T-cell (primary cell): ENCODE measurements at regions not wholly inside any gene's neighbourhood (a gene's known extent, or its start where the extent isn't known, plus 50 kb on each side); places are given as distances from the start of the nearest gene placed in this dataset.

Source experiments
- ATAC-seq, 4 experiments: fragments of 200-7000 bp in 3 of 4; fragments of 150-1000 bp in 1 of 4; cut with Tn5 transposase; replicated peaks in 1 of 4; 1 replicate in 3 of 4; 2 replicates in 1 of 4; pipeline ENCODE4 v1.10.0; 2021; ENCODE audit warnings: moderate library complexity in 3 of 4, mild to moderate bottlenecking in 2 of 4, moderate number of reproducible peaks in 1 of 4
- CTCF ChIA-PET, 2 donors: fragments of 300-600 bp; sonication (Branson Sonifier 250); formaldehyde crosslinking; loops; one replicate each; lab custom pipeline; 2022; ENCODE audit warnings: antibody characterized with exemption in 2 of 2; lab: Charles Lee
- POLR2A ChIA-PET, 2 donors: fragments of 300-600 bp; sonication (Branson Sonifier 250); formaldehyde crosslinking; loops; one replicate each; lab custom pipeline; 2022; ENCODE audit warnings: antibody characterized with exemption in 2 of 2; lab: Charles Lee
- DNase-seq, 35 experiments: peaks; one replicate each; pipeline versions ENCODE4 v3.0.0 to v3.0.0-alpha.2; 2013 to 2023
- H3K27ac ChIP-seq: one replicate; pipeline ENCODE4 v1.5.1; 2013; ENCODE audit warnings: low read length
- H3K27me3 ChIP-seq, 2 experiments: replicated peaks in 1 of 2; 1 replicate in 1 of 2; 2 replicates in 1 of 2; pipeline versions ENCODE4 v1.6.1 to v1.7.0; 2013; ENCODE audit warnings: low read length in 1 of 2, mixed read lengths in 1 of 2; ENCODE audit not compliant: control insufficient read depth in 2 of 2, insufficient read depth in 2 of 2; ENCODE audit errors: extremely low read depth in 1 of 2
- H3K36me3 ChIP-seq, 2 donors: 1 replicate in 1 of 2; 2 replicates in 1 of 2; pipeline versions ENCODE4 v1.6.1 to v1.7.0; 2013; ENCODE audit warnings: low read length in 1 of 2; ENCODE audit not compliant: control insufficient read depth in 2 of 2, insufficient read depth in 1 of 2; ENCODE audit errors: extremely low read depth in 1 of 2
- H3K4me1 ChIP-seq, 2 experiments: 1 replicate in 1 of 2; 2 replicates in 1 of 2; pipeline versions ENCODE4 v1.6.1 to v1.7.0; 2013; ENCODE audit warnings: low read length in 2 of 2, mixed read lengths in 1 of 2; ENCODE audit not compliant: insufficient read depth in 2 of 2, control insufficient read depth in 1 of 2; ENCODE audit errors: extremely low read depth in 1 of 2
- H3K4me3 ChIP-seq, 2 donors: 1 replicate in 1 of 2; 2 replicates in 1 of 2; pipeline versions ENCODE4 v1.5.1 to v1.7.0; 2013; ENCODE audit warnings: mild to moderate bottlenecking in 2 of 2, low read length in 1 of 2, moderate library complexity in 1 of 2; ENCODE audit not compliant: control insufficient read depth in 1 of 2; ENCODE audit errors: extremely low read depth in 1 of 2
- H3K9me3 ChIP-seq: 2 replicates; pipeline ENCODE4 v1.7.0; 2013
- H3K27ac Mint-ChIP-seq, 2 donors: one replicate each; pipeline ENCODE4 v1.8.0; 2020 to 2021; ENCODE audit warnings: mild to moderate bottlenecking in 2 of 2, mixed read lengths in 2 of 2
- H3K27me3 Mint-ChIP-seq, 2 donors: one replicate each; pipeline ENCODE4 v1.8.0; 2021 to 2022; ENCODE audit warnings: mixed read lengths in 2 of 2
- H3K36me3 Mint-ChIP-seq: one replicate; pipeline ENCODE4 v1.8.0; 2021; ENCODE audit warnings: mixed read lengths
- H3K4me1 Mint-ChIP-seq, 3 donors: one replicate each; pipeline ENCODE4 v1.8.0; 2020 to 2022; ENCODE audit warnings: mixed read lengths in 3 of 3, mild to moderate bottlenecking in 1 of 3
- H3K4me3 Mint-ChIP-seq, 3 donors: one replicate each; pipeline ENCODE4 v1.8.0; 2020 to 2022; ENCODE audit warnings: mild to moderate bottlenecking in 3 of 3, mixed read lengths in 3 of 3, moderate library complexity in 3 of 3
- H3K9me3 Mint-ChIP-seq, 3 donors: one replicate each; pipeline ENCODE4 v1.8.0; 2020 to 2022; ENCODE audit warnings: mixed read lengths in 3 of 3
- WGBS: methylation state at CpG from one replicate; pipeline ENCODE4 v1.1.5; 2013; ENCODE audit warnings: missing lambda C conversion rate; ENCODE audit not compliant: insufficient coverage; 5-methylcytosine and 5-hydroxymethylcytosine counted together

- POLR2A ChIA-PET, result no interaction called here
- Mint-ChIP-seq H3K27ac (no peak overlapping the region), H3K36me3 (no peaks in the 10 kb centered on the region), H3K4me3 (no peak overlapping the region), H3K4me1 (peaks cover 7 to 12% (median 9%) of the 10 kb centered on the region in 3 donors), H3K27me3 (peaks cover 29 to 47% of the 10 kb centered on the region in 2 donors), H3K9me3 (no peaks in the 10 kb centered on the region)
- CTCF ChIA-PET, result no interaction called here
- H3K4me1 ChIP-seq, result no peaks in the 10 kb centered on the region
- WGBS, result no CpG with 5 or more reads among the region's 3 CpGs
- no peak overlapping the region for H3K27ac ChIP-seq
- H3K4me3 ChIP-seq, result no peak overlapping the region
- no peak for ATAC-seq
- no peaks in the 10 kb centered on the region for H3K36me3 ChIP-seq
- no peaks in the 10 kb centered on the region for H3K9me3 ChIP-seq
- H3K27me3 ChIP-seq, result peaks cover 0 to 16% of the 10 kb centered on the region in 2 experiments
- no peak for DNase-seq
Measured at GRCh38 chr1:87204441-87204840, 124.2 kb upstream of the LMO4 start.

GRCh38 chr1:87204921-87205320, 123.8 kb upstream of the LMO4 start:
- WGBS, result no CpG with 5 or more reads among the region's 8 CpGs
- H3K9me3 ChIP-seq, result no peaks in the 10 kb centered on the region
- CTCF ChIA-PET, result no interaction called here
- no peak overlapping the region for H3K4me3 ChIP-seq
- Mint-ChIP-seq H3K27ac (no peak overlapping the region), H3K4me3 (no peak overlapping the region), H3K9me3 (no peaks in the 10 kb centered on the region), H3K4me1 (peaks cover 7 to 12% (median 9%) of the 10 kb centered on the region in 3 donors), H3K27me3 (peaks cover 24 to 43% of the 10 kb centered on the region in 2 donors), H3K36me3 (no peaks in the 10 kb centered on the region)
- H3K27me3 ChIP-seq, result peaks cover 0 to 16% of the 10 kb centered on the region in 2 experiments
- ATAC-seq (no peak), DNase-seq (no peak)
- no peaks in the 10 kb centered on the region for H3K36me3 ChIP-seq
- H3K4me1 ChIP-seq, result no peaks in the 10 kb centered on the region
- H3K27ac ChIP-seq, result no peak overlapping the region
- POLR2A ChIA-PET, result no interaction called here

GRCh38 chr1:87206044-87206831, 122.4 kb upstream of the LMO4 start:
- ATAC-seq (no peak), DNase-seq (no peak)
- Histone ChIP-seq H3K9me3 (no peaks in the 10 kb centered on the region), H3K36me3 (no peaks in the 10 kb centered on the region), H3K4me3 (no peak overlapping the region), H3K4me1 (no peaks in the 10 kb centered on the region), H3K27me3 (peaks cover 0 to 8% of the 10 kb centered on the region in 2 experiments), H3K27ac (no peak overlapping the region)
- Mint-ChIP-seq H3K4me1 (peaks cover 7 to 12% (median 9%) of the 10 kb centered on the region in 3 donors), H3K27ac (no peak overlapping the region), H3K9me3 (no peaks in the 10 kb centered on the region), H3K4me3 (no peak overlapping the region), H3K27me3 (peaks cover 22 to 32% of the 10 kb centered on the region in 2 donors), H3K36me3 (no peaks in the 10 kb centered on the region)
- CTCF ChIA-PET, result no interaction called here
- 85% methylated on average over 6 of the region's 9 CpGs for WGBS
- POLR2A ChIA-PET, result no interaction called here

DNA sequence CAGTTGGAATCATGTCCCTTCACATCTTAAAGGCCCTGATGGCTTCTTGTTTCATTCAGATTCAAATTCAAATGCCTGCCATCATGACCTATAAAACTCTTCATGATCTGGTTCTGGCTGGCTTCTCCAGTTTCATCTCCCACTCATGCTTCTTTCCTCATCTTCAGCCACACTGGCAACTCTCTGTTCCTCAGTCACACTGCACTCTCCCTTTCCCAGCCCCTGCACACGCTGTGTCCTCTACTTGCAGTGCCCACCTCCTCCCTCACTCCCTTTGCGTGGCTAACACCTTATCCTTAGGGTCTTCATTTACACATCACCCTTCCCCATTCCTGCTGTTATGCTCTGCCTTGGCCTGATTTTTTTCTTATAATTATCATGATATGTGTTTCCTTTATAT, 120.6 kb upstream of the LMO4 start:
- no peak overlapping the region for H3K4me3 Mint-ChIP-seq
- Histone ChIP-seq H3K4me1 (no peaks in the 10 kb centered on the region), H3K27me3 (peaks cover 0 to 3% of the 10 kb centered on the region in 2 experiments), H3K36me3 (no peaks in the 10 kb centered on the region), H3K9me3 (no peaks in the 10 kb centered on the region), H3K4me3 (no peak overlapping the region), H3K27ac (no peak overlapping the region)
- no peaks in the 10 kb centered on the region for H3K36me3 Mint-ChIP-seq
- no peak overlapping the region for H3K27ac Mint-ChIP-seq
- no peak for ATAC-seq
- ChIA-PET POLR2A (no interaction called here), CTCF (no interaction called here)
- no peak for DNase-seq
- peaks cover 0 to 2% (median 0%) of the 10 kb centered on the region in 3 donors for H3K4me1 Mint-ChIP-seq
- peaks cover 16 to 18% of the 10 kb centered on the region in 2 donors for H3K27me3 Mint-ChIP-seq
- 67% methylated on average over 1 of the region's 2 CpGs for WGBS
- no peaks in the 10 kb centered on the region for H3K9me3 Mint-ChIP-seq

- Histone ChIP-seq H3K4me3 (no peak overlapping the region), H3K27me3 (peaks cover 0 to 3% of the 10 kb centered on the region in 2 experiments), H3K36me3 (no peaks in the 10 kb centered on the region), H3K4me1 (no peaks in the 10 kb centered on the region), H3K9me3 (no peaks in the 10 kb centered on the region), H3K27ac (no peak overlapping the region)
- DNase-seq (no peak), ATAC-seq (no peak)
- Mint-ChIP-seq H3K27me3 (peaks cover 13 to 19% of the 10 kb centered on the region in 2 donors), H3K4me1 (no peaks in the 10 kb centered on the region), H3K36me3 (no peaks in the 10 kb centered on the region), H3K27ac (no peak overlapping the region), H3K9me3 (no peaks in the 10 kb centered on the region), H3K4me3 (no peak overlapping the region)
- WGBS, result 67% methylated on average over 1 of the region's 4 CpGs
- ChIA-PET POLR2A (no interaction called here), CTCF (no interaction called here)
Measured at GRCh38 chr1:87208931-87209330, 119.7 kb upstream of the LMO4 start.

GRCh38 chr1:87210151-87210550, 118.5 kb upstream of the LMO4 start:
- 56% methylated on average over 1 of the region's 3 CpGs for WGBS
- DNase-seq (no peak), ATAC-seq (no peak)
- CTCF ChIA-PET, result no interaction called here
- H3K4me1 ChIP-seq, result no peaks in the 10 kb centered on the region
- Mint-ChIP-seq H3K36me3 (no peaks in the 10 kb centered on the region), H3K9me3 (peaks cover 0 to 3% (median 2%) of the 10 kb centered on the region in 3 donors), H3K27me3 (peaks cover 5 to 19% of the 10 kb centered on the region in 2 donors), H3K4me1 (no peaks in the 10 kb centered on the region), H3K27ac (no peak overlapping the region), H3K4me3 (no peak overlapping the region)
- no peaks in the 10 kb centered on the region for H3K9me3 ChIP-seq
- H3K27ac ChIP-seq, result no peak overlapping the region
- no peak overlapping the region for H3K4me3 ChIP-seq
- H3K36me3 ChIP-seq, result no peaks in the 10 kb centered on the region
- POLR2A ChIA-PET, result no interaction called here
- peaks cover 0 to 3% of the 10 kb centered on the region in 2 experiments for H3K27me3 ChIP-seq
